HTR-8/SVneo (cell line): ENCODE measurements at regions not wholly inside any gene's neighbourhood (a gene's known extent, or its start where the extent isn't known, plus 50 kb on each side); places are given as distances from the start of the nearest gene placed in this dataset.
A peak's percentile ranks its signal among the peaks of the same experiment; 100 is the strongest.

ENCODE experiments used
- DNase-seq: peaks from one replicate; pipeline ENCODE4 v3.0.0; 2011; ENCODE audit warnings: low spot score, mixed read lengths; ENCODE audit not compliant: insufficient read length
- FAIRE-seq: peaks from 2 replicates; lab custom pipeline; 2011; peaks lifted over from hg19 to GRCh38; lab: Jason Lieb, UNC

- DNase-seq (no peak), FAIRE-seq (no peak)
Observed at GRCh38 chr18:54714851-54715250, 113.4 kb upstream of the RAB27B start.

- no peak for FAIRE-seq
- DNase-seq, result no peak
Observed at GRCh38 chr18:54716586-54716985, 111.7 kb upstream of the RAB27B start.

DNA sequence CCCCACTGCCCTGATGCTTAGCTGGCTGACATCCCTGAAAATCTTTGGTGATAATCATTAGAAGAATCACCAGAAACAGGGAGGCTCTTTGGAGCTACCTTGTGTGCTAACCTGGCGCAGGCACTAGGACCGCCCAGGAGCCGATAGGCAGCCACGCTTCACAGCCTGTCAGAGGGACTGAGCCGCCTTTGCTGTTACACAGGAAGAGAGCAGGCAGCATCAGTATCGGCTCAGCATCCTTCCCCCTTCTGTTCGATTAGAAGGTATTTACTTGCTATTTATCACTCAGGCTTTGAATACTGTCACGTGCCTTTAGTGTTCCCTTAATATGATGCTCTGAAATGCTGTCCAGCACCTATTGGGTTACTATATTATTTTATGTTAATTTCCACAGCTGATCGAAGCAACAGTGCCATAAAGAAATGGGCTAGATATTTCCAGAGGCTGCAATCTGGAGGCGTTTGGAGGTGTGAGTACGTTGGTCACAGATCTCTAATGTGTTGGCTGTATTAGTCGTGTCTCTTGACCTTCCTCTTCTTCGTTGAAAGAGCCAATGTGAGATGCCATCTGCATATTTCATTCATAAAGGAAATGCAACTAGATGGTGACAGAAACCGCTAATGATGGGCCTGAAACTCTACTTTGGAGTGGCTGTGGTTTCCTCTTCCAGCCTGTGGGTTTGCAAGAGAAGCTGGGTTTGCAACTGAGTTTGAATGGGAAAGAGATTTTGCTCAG is 110.4 kb upstream of the RAB27B start:
- FAIRE-seq (no peak), DNase-seq (no peak)

GRCh38 chr18:54718408-54718773 is 109.9 kb upstream of the RAB27B start:
- FAIRE-seq, result no peak
- DNase-seq, result no peak

GRCh38 chr18:54720620-54721019 is 107.7 kb upstream of the RAB27B start:
- FAIRE-seq (no peak), DNase-seq (no peak)

DNA sequence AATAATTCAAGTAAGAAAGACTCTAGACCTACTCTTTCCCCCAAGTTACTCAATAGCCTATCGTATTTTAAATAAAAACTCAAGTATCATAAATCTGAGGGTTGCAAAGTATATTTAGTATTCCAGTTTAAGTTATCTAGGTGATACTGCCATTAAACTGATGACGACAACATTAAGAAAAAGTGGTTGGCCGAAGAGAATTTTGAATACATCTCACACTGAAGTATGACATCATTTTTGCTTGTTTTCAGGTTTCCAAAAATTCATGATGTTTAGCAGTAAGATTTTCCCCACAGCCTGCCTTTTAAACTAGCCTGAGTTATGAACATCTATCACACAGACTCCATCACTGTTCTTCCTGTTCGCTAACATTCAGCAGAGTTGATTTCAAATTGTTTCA is 102.1 kb upstream of the RAB27B start:
- no peak for FAIRE-seq
- no peak for DNase-seq

GRCh38 chr18:54734059-54734458 is 94.2 kb upstream of the RAB27B start:
- DNase-seq (peak; percentile 29), FAIRE-seq (no peak)

- FAIRE-seq, result no peak
- no peak for DNase-seq
Observed at GRCh38 chr18:54736981-54737380, 91.3 kb upstream of the RAB27B start.

- no peak for DNase-seq
- no peak for FAIRE-seq
Observed at GRCh38 chr18:54737986-54738385, 90.3 kb upstream of the RAB27B start.

- FAIRE-seq (no peak), DNase-seq (no peak)
Observed at GRCh38 chr18:54739476-54739875, 88.8 kb upstream of the RAB27B start.

- FAIRE-seq (no peak), DNase-seq (peak; percentile 8)
Observed at GRCh38 chr18:54740136-54740846, 88.0 kb upstream of the RAB27B start.

DNA sequence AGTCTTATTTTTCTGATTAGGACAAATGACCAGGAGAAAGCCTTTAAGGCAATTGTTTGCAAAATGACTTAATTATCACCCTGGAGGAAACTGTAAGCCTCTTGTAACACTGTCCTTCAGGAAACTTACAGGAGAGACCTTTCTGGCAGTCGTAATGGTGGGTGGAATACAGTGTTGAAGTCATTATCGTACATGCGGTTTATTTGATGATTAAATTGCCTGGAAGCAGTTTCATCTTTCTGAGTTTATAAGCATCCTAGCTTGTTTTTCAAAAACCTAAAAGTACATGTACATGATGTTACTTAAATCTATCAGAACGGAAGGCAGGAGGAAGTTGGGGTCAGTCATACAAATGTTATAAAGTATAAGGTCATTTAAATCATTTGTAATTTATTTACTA is 86.2 kb upstream of the RAB27B start:
- FAIRE-seq, result no peak

GRCh38 chr18:54742659-54743604 is 85.3 kb upstream of the RAB27B start:
- FAIRE-seq, result no peak
- DNase-seq, result no peak

More for the DNA sequence above, 86.2 kb upstream of the RAB27B start:
- no peak for DNase-seq

DNA sequence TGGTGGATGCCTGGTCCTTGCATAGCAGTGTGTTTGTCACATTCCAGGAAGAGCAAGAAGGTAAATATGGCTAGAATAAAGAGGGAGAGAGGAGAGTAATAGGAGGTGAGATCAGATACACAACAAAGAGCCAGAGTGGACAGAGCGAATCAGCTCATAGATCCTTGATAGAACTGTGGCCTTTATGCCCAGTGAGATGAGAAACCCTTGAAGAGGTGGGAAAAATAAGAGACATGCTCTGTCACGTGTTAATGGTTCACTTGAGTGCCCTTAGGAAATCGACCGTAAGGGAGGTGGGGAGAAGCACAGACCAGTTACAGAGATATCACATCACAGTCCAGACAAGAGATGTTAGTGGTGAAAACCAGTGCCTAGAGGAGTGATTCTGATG is 84.7 kb upstream of the RAB27B start:
- FAIRE-seq, result no peak
- DNase-seq, result no peak

- no peak for DNase-seq
- no peak for FAIRE-seq
Observed at GRCh38 chr18:54749291-54749690, 79.0 kb upstream of the RAB27B start.

- FAIRE-seq, result no peak
Observed at GRCh38 chr18:54750350-54750749, 77.9 kb upstream of the RAB27B start.

DNA sequence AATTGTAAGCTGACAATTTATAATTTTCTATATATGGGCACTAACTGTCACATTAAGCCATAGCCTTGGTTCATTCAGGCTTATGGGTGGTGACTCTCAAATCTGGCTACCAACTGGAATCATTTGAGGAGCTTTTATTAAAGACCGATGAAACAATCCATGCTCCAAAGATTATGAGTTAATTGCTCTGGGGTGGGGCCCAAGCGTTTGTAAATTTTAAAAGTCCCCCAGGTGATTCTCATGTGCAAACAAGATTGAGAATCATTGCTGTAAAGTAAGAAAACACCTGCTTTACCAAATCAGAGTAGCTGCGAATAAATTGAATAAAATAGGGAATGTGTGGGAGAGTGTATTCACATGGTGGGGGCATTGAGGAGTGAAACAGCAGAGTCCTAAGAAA is 76.1 kb upstream of the RAB27B start:
- DNase-seq, result no peak
- no peak for FAIRE-seq

More at GRCh38 chr18:54750350-54750749, 77.9 kb upstream of the RAB27B start:
- no peak for DNase-seq

- no peak for DNase-seq
- FAIRE-seq, result no peak
Observed at GRCh38 chr18:54755456-54755855, 72.8 kb upstream of the RAB27B start.

GRCh38 chr18:54762386-54762785 is 65.9 kb upstream of the RAB27B start:
- DNase-seq (no peak), FAIRE-seq (no peak)

DNA sequence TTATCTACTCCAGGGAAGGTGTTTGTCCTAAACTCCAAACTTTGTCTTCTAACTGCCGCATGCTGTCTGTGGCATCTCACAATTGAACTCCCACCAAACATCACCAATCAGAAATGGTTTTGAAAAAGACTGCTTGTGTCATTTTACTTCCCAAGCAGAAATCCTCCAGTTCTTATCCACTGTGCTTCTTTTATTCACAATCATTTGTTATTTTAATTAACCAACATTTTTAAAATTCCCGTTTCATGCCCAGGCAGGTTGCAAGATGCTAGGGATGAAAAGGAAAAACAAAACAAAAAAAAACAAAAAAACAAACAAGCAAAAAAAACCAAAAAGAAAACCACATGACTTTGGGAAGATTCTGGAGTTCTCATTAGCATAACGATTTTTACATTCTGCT is 63.5 kb upstream of the RAB27B start:
- DNase-seq (no peak), FAIRE-seq (no peak)
